Heart right ventricle (tissue), 16 donors: ENCODE measurements at regions not wholly inside any gene's neighbourhood (a gene's known extent, or its start where the extent isn't known, plus 50 kb on each side); places are given as distances from the start of the nearest gene placed in this dataset.
A peak's percentile ranks its signal among the peaks of the same experiment; 100 is the strongest.

Source experiments
- ATAC-seq, 8 donors: fragments of 200-7000 bp; cut with Tn5 transposase; one replicate each; pipeline ENCODE4 v1.9.1; 2020; ENCODE audit warnings: mild to moderate bottlenecking in 8 of 8, moderate library complexity in 8 of 8, moderate number of reproducible peaks in 1 of 8
- DNase-seq, 2 donors: peaks; one replicate each; pipeline ENCODE4 v3.0.0-alpha.2; 2020
- H3K27ac ChIP-seq, 10 donors: fragments of 200-600 bp; sonication (generic) in 2 of 10; one replicate each; pipeline versions ENCODE4 v1.5.0 to v1.8.0; 2020 to 2022; ENCODE audit warnings: mild to moderate bottlenecking in 3 of 10
- H3K27me3 ChIP-seq, 7 donors: fragments of 200-600 bp; one replicate each; pipeline ENCODE4 v1.8.0; 2021 to 2022; ENCODE audit warnings: mild to moderate bottlenecking in 2 of 7
- H3K36me3 ChIP-seq, 9 donors: fragments of 200-600 bp; sonication (generic) in 1 of 9; one replicate each; pipeline versions ENCODE4 v1.5.0 to v1.8.0; 2020 to 2022; ENCODE audit warnings: mild to moderate bottlenecking in 2 of 9
- H3K4me1 ChIP-seq, 9 donors: fragments of 200-600 bp; sonication (generic) in 1 of 9; one replicate each; pipeline versions ENCODE4 v1.5.0 to v1.8.0; 2020 to 2022; ENCODE audit warnings: mild to moderate bottlenecking in 4 of 9
- H3K4me3 ChIP-seq, 10 donors: fragments of 200-600 bp; sonication (generic) in 2 of 10; one replicate each; pipeline versions ENCODE4 v1.5.0 to v1.8.0; 2020 to 2022; ENCODE audit warnings: mild to moderate bottlenecking in 7 of 10, moderate library complexity in 2 of 10
- H3K9me3 ChIP-seq, 11 donors: fragments of 200-600 bp in 10 of 11; sonication (generic) in 2 of 11; one replicate each; pipeline versions ENCODE4 v1.5.0 to v1.8.0; 2013 to 2022; ENCODE audit warnings: mild to moderate bottlenecking in 2 of 11, control low read depth in 1 of 11, moderate library complexity in 1 of 11
- CTCF ChIP-seq, 9 donors: fragments of 200-600 bp; sonication (generic) in 2 of 9; IDR thresholded peaks; one replicate each; pipeline versions ENCODE4 v1.5.0 to v1.8.0; 2021 to 2022; ENCODE audit warnings: antibody characterized with exemption in 9 of 9, mild to moderate bottlenecking in 5 of 9, moderate library complexity in 1 of 9
- WGBS, 2 donors: extraction: QIAGEN DNeasy Blood & Tissue Kit; methylation state at CpG; one replicate each; pipeline ENCODE4 v1.1.7; 2013; ENCODE audit warnings: inconsistent platforms in 1 of 2; 5-methylcytosine and 5-hydroxymethylcytosine counted together
- intact Hi-C, 10 donors: fragments of 100-400 bp; cut with DNase I; formaldehyde crosslinking; loops; one replicate each; pipeline versions ENCODE4 v1.11.1 to v1.14.2; 2022
- donor health status: Arrhythmogenic right ventricular cardiomyopathy.
- donor health status: ischemic (EF 13 %, LVEDD 7.1; RV severe dilation, severe dysfunction).
- donor health status: healthy with polysubstance abuse.
- donor health status: DM: no; HTN: yes; CAD: no.
- donor health status: DM: no; HTN: no; CAD: no.
- donor health status: ischemic (EF 25% LVEDD 6.9; RV normal size, moderate dysfunction).
- donor health status: ischemic (EF 25% LVEDD 5.7; RV mildly dilated, moderate dysfunction).
- donor health status: healthy.
- donor health status: DM: yes; HTN: yes; CAD: no.
- donor health status: Ischemic cardiomyopathy.
- donor health status: ischemic (EF 35%, LVEDD 5.7; RV mildly dilated, moderate dysfunction).
- donor health status: nonischemic (EF 11% LVEDD 7.7; RV severe dilation, severe dysfunction).
- donor health status: DM: yes; HTN: yes; CAD: no.
- donor health status: PGD.
- donor health status: ischemic (EF 29% LVEDD 5.4; RV normal size, mild dysfunction).
- donor health status: nonischemic (EF 23%, LVEDD 6.1; RV moderate dilation, normal function).

GRCh38 chr3:59335338-59335737, 285.5 kb upstream of the CFAP20DC start:
- intact Hi-C loops, result no loop called here
- peak in 5 of 8 donors; percentile 65 to 87 (median 70) for ATAC-seq
- DNase-seq, result no peak

GRCh38 chr3:59334585-59334984, 284.8 kb upstream of the CFAP20DC start:
- intact Hi-C loops, result no loop called here
- 68 to 92% methylated on average over 2 of the region's 2 CpGs for WGBS, 2 donors

More at GRCh38 chr3:59335338-59335737, 285.5 kb upstream of the CFAP20DC start:
- Histone ChIP-seq H3K27ac (peak overlapping the region in 6 of 10 donors; percentile 4 to 62 (median 40)), H3K27me3 (no peaks in the 10 kb centered on the region), H3K4me1 (peaks cover 0 to 13% (median 5%) of the 10 kb centered on the region in 9 donors), H3K4me3 (no peak overlapping the region), H3K9me3 (no peaks in the 10 kb centered on the region), H3K36me3 (no peaks in the 10 kb centered on the region)
- no peak for TF ChIP-seq CTCF (IDR thresholded peaks at IDR 0.05)
- 51 to 52% methylated on average over 6 of the region's 6 CpGs for WGBS, 2 donors

GRCh38 chr3:59327376-59327808, 277.6 kb upstream of the CFAP20DC start:
- ATAC-seq, result no peak
- no peaks in the 10 kb centered on the region for H3K9me3 ChIP-seq
- H3K27me3 ChIP-seq, result no peaks in the 10 kb centered on the region
- H3K4me3 ChIP-seq, result no peak overlapping the region
- H3K4me1 ChIP-seq, result no peaks in the 10 kb centered on the region
- intact Hi-C loops, result no loop called here
- WGBS, 2 donors, result 48 to 64% methylated on average over 3 of the region's 3 CpGs
- DNase-seq, result no peak
- no peak for TF ChIP-seq CTCF (IDR thresholded peaks at IDR 0.05)
- H3K36me3 ChIP-seq, result no peaks in the 10 kb centered on the region
- no peak overlapping the region for H3K27ac ChIP-seq

More at GRCh38 chr3:59334585-59334984, 284.8 kb upstream of the CFAP20DC start:
- peak in 1 of 8 donors; percentile 23 for ATAC-seq
- no peak overlapping the region for H3K27ac ChIP-seq
- no peak for DNase-seq
- no peak for TF ChIP-seq CTCF (IDR thresholded peaks at IDR 0.05)
- H3K9me3 ChIP-seq, result no peaks in the 10 kb centered on the region
- no peaks in the 10 kb centered on the region for H3K36me3 ChIP-seq
- peaks cover 0 to 13% (median 5%) of the 10 kb centered on the region in 9 donors for H3K4me1 ChIP-seq
- no peaks in the 10 kb centered on the region for H3K27me3 ChIP-seq
- H3K4me3 ChIP-seq, result no peak overlapping the region

- 80 to 91% methylated on average over 6 of the region's 6 CpGs for WGBS, 2 donors
- no peak overlapping the region for H3K4me3 ChIP-seq
- no peak overlapping the region for H3K27ac ChIP-seq
- intact Hi-C loops, result no loop called here
- DNase-seq (no peak), ATAC-seq (no peak)
- no peaks in the 10 kb centered on the region for H3K36me3 ChIP-seq
- H3K9me3 ChIP-seq, result no peaks in the 10 kb centered on the region
- no peaks in the 10 kb centered on the region for H3K27me3 ChIP-seq
- TF ChIP-seq CTCF (IDR thresholded peaks at IDR 0.05), result peak in 4 of 9 donors; percentile 7 to 15 (median 14)
- H3K4me1 ChIP-seq, result no peaks in the 10 kb centered on the region
Measured at GRCh38 chr3:59326246-59327024, 276.6 kb upstream of the CFAP20DC start.
